Cardiac fibroblast (primary cell): ENCODE measurements at regions not wholly inside any gene's neighbourhood (a gene's known extent, or its start where the extent isn't known, plus 50 kb on each side); places are given as distances from the start of the nearest gene placed in this dataset.

Experiments
- DNase-seq, 2 donors: peaks; one replicate each; pipeline versions ENCODE4 v3.0.0 to v3.0.0-alpha.2; 2010; ENCODE audit warnings: low read depth in 2 of 2
- H3K4me3 ChIP-seq, 2 donors: replicated peaks in 1 of 2; 1 replicate in 1 of 2; 2 replicates in 1 of 2; pipeline ENCODE4 v1.5.1; 2011; ENCODE audit warnings: low read depth in 2 of 2, low read length in 2 of 2, mild to moderate bottlenecking in 2 of 2, moderate library complexity in 1 of 2
- TF ChIP-seq, protein P1 (sequence below): IDR thresholded peaks from one replicate; pipeline ENCODE4 v1.5.1; 2011; ENCODE audit warnings: low read depth, mild to moderate bottlenecking, low read length, inconsistent platforms

DNA sequence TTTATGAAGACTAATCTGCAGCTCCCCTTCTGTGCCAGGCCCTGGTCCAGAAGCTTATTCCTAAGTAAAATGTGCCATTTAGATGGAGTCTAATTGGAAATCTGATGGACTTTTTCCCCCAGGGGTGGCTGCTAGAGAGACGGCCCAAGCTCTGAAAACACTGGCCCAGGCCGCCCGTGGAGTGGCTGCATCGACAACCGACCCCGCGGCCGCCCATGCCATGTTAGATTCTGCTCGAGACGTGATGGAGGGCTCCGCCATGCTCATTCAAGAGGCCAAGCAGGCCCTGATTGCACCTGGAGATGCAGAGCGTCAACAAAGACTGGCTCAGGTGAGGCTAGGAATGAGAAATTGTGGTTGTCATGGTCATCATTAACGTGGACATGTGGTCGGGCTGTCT lies 305.8 kb upstream of the TPM1 start:
- no peak for DNase-seq
- TF ChIP-seq, protein P1, sequence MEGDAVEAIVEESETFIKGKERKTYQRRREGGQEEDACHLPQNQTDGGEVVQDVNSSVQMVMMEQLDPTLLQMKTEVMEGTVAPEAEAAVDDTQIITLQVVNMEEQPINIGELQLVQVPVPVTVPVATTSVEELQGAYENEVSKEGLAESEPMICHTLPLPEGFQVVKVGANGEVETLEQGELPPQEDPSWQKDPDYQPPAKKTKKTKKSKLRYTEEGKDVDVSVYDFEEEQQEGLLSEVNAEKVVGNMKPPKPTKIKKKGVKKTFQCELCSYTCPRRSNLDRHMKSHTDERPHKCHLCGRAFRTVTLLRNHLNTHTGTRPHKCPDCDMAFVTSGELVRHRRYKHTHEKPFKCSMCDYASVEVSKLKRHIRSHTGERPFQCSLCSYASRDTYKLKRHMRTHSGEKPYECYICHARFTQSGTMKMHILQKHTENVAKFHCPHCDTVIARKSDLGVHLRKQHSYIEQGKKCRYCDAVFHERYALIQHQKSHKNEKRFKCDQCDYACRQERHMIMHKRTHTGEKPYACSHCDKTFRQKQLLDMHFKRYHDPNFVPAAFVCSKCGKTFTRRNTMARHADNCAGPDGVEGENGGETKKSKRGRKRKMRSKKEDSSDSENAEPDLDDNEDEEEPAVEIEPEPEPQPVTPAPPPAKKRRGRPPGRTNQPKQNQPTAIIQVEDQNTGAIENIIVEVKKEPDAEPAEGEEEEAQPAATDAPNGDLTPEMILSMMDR, result no peak
- H3K4me3 ChIP-seq, result no peak overlapping the region

DNA sequence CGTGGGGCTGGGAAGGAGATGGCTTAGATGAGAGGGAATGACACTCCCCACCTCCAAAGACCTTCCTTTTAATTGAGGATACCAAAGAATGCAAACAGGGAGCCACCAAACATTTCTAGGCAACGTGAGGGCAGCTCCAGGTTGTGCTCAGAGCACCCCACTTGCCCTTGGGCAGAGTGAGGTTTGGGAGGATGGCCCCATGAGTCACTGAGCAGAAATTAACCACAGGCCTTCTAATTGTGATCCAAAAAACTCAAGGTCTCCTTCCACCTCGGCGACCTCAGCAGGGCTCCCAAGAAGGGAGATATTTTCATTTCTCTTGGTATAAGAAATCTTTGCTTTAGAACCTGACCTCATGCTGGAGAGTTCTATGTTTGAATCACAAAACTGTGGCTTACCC lies 305.0 kb upstream of the TPM1 start:
- no peak overlapping the region for H3K4me3 ChIP-seq
- TF ChIP-seq, protein P1, result no peak
- no peak for DNase-seq

DNA sequence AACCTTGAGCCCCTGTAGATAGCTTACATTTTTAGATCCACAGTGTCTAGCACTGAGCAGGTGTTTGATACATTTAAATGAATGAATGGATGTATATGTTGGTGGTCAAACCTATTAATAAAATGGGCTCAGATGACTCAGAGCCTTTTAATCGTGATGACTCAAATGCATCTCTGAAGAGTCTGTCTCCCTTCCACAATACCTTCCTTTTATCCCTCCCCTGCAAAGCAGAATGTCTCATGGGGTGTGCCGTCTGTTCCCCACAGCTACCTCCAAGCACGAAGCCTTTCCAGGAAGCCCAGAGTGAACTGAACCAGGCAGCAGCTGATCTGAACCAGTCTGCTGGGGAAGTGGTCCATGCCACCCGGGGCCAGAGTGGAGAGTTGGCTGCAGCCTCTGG lies 303.5 kb upstream of the TPM1 start:
- TF ChIP-seq, protein P1, result no peak
- DNase-seq, result peak in 1 of 2 donors; percentile 72
- no peak overlapping the region for H3K4me3 ChIP-seq

DNA sequence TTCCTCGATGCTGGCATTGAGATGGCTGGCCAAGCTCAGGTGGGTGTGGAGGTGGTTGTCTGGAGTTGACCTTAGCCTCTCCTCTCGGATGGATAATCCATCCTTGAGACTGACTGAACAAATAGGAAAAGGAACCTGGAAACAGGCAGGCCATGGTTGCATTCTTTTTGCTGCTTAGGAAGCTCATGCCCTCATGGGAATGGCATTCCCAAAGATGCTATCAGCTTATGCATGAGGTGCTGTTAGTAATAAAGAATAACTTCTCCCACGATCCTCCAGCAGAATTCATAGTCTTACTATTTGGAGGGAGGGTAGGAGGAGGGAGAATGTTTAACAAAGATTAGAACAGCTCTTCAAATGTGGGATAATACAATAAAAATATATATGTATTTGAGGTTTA lies 303.0 kb upstream of the TPM1 start:
- DNase-seq, result peak; percentile 26 to 61
- TF ChIP-seq, protein P1, result no peak
- no peak overlapping the region for H3K4me3 ChIP-seq

DNA sequence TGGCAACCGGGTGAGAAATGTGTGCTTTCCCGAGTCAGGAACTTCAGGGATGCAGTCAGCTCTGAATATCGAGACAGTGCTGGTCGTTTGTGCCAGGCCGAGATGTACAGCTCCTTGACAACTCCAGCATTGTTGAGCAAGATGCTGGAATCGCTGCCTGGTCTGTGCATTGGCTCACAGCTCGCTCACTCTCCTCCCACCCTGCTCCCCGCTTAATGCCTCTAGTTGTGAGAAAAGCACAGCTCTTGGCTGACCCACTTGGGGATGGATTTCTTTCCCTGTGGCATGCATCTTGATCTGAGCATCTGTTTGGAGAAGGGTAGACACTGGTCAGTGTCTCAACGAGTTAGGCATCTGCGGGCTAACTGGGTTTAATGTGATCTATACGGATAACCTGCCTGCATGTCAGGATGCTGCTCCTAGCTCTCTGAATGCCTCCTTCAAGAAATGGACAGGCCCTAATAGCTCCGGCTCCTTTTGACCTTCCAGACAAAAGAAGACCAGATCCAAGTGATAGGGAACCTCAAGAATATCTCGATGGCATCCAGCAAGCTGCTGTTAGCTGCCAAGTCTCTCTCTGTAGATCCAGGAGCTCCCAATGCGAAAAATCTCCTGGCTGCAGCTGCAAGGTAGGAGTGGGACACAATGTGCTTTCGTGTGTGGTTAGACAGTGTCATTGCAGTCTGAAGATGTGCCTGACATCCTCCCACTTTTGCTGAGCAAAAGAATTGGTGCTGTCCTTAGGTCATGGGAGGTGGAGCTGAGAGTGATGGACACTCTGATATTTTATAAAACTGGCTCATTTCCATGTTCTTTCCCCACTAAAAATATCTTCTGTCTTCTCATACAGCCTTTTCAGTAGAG lies 302.2 kb upstream of the TPM1 start:
- TF ChIP-seq, protein P1, result no peak
- DNase-seq, result peak in 1 of 2 donors; percentile 65
- H3K4me3 ChIP-seq, result no peak overlapping the region

DNA sequence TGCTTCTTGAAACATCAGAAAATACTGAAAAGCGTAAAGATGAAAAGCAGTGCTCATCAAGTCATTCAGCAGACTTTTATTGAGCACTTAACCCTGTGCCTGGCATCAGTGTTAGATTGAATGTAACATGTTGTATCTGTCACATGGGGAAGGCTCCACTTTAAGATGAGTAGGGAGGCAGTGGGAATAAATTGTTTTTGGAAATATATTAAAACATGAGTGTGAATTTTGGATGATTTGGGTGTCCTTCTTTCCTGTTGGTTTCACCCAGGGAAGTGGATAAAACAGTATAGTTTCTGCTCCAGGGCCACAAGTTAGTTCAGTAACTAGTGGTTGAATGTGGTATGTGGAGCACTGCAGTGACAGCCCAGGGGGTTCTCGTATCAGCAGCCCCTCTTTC lies 301.4 kb upstream of the TPM1 start:
- H3K4me3 ChIP-seq, result no peak overlapping the region
- no peak for DNase-seq
- TF ChIP-seq, protein P1, result no peak
